Mucosa of gallbladder (tissue), 1 donor: ENCODE measurements at regions not wholly inside any gene's neighbourhood (a gene's known extent, or its start where the extent isn't known, plus 50 kb on each side); places are given as distances from the start of the nearest gene placed in this dataset.

Source experiments
- DNase-seq: peaks from one replicate; pipeline ENCODE4 v3.0.0-alpha.2; 2020; ENCODE audit warnings: low spot score
- donor health status: DM: no; HTN: no; CAD: no.

- no peak for DNase-seq
Measured at GRCh38 chr4:22029803-22030202, 81.2 kb upstream of the KCNIP4 start.

GRCh38 chr4:22021106-22021505, 72.5 kb upstream of the KCNIP4 start:
- no peak for DNase-seq

GRCh38 chr4:22020129-22020528, 71.6 kb upstream of the KCNIP4 start:
- DNase-seq = no peak

GRCh38 chr4:22019676-22020075, 71.1 kb upstream of the KCNIP4 start:
- no peak for DNase-seq

GRCh38 chr4:22014222-22014741, 65.7 kb upstream of the KCNIP4 start:
- no peak for DNase-seq

- DNase-seq = no peak
Measured at GRCh38 chr4:22003878-22004277, 55.3 kb upstream of the KCNIP4 start.
